ENCODE measurements at regions not wholly inside any gene's neighbourhood (a gene's known extent, or its start where the extent isn't known, plus 50 kb on each side); places are given as distances from the start of the nearest gene placed in this dataset.
A peak's percentile ranks its signal among the peaks of the same experiment; 100 is the strongest.
"Not testable (repeated sequence)": the region's sequence is repeated elsewhere in the genome, so short reads cannot be mapped to it uniquely, and the experiment has no call there.

DNA sequence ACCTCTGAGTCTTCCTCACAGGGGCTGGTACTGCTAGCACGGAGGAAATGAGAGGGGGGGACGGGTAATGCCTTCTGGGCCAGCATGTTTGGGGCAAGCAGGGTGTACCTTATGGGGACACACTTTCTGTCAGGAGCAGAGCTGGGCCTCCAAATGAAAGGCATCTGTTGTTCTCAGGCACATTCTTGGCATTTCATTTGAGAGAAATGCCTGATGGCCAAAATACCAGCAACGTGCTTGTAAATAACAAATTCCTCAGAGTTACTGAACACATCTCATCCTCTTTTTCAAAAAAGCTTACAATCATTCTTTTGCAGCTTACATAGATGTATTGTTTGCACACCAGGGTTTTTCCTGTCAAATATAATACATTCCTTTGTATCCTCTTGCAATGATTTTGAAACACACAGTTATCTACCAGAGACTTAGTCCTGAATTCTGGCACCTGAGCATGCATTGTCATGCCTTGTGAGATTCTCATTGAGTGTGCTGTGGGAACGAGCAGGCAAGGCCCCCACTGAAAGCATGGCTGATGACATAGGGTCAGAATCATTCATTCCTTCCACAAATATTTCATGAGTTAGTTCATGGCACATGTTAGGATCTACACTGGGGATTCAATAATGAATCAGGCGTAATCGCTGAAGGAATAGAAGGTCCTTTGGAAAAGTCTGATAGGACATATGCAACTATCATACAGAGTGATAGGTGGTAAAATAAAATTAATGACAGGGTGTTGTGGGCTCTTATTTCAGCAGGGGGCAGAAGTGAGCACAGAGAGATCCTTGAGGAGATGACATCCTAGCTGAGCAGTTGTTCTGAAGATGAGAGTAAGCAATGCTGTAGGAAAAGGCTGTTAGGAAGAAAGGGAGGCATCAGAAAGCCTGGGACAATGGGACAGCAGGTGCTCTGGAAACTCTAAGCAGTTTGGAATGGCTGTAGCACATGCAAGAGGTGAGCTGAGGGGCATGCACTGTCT is 260.9 kb upstream of the TUT7 start:
- DNase-seq (ENCODE audit: low read depth), result no peak

DNA sequence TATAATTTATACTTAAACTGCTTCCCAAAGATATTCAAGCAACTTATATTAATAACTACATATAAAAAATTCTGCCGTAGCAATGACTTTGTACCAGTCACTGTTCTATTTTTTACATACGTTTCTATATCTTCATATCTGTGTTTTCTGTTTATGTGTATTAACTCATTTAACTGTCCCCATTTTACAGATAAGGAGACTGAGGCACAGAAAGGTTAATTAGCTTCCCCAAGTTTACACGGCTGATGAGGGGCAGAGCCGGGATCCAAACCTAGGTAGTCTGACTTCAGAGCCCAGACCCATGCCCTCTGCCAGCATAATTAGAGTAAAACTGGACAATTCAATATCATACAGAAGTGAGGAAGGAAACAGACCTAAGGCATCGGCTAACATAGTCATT is 259.7 kb upstream of the TUT7 start:
- DNase-seq (ENCODE audit: low read depth), result no peak

- not testable (repeated sequence) for DNase-seq (ENCODE audit: low read depth)
Measured at GRCh38 chr9:86611534-86611933, 257.3 kb upstream of the TUT7 start.

DNA sequence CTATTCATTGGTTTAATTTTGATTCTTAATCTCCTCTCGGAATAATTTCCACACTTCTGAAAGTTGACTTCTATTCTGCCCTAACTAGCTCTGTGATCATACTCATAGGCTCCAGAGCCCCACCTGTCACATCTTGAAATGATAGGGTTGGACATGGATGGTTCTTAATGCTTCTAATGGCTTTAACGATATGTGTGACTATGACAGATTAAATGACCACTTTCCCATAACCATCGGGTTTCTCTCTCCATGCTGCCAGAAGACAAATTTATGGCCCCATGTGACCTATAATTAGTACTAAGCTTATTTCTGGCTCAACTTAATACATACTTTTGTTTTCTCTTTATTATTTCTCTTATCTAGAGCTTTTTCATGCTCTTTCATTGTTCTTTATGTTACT is 251.1 kb upstream of the TUT7 start:
- DNase-seq (ENCODE audit: low read depth), result no peak

DNA sequence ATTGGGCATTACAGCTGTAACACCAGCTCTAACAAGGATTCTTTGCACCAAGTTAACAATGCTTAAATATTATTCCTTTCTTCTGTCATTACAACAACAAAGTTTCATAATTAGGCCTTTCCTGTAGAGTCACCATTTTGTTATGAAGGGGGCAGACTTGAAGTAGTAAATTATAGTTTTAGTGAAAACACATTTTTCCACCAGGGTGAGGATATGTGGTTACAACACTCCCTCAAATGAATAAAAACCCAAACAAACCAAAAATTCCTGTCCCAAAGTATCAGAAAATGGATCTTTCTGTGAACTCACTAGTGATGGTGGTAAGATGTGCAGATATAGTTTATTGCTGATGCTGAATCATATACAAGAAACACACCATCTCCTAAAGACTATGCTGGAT is 250.5 kb upstream of the TUT7 start:
- peak; percentile 68 for DNase-seq (ENCODE audit: low read depth)

DNA sequence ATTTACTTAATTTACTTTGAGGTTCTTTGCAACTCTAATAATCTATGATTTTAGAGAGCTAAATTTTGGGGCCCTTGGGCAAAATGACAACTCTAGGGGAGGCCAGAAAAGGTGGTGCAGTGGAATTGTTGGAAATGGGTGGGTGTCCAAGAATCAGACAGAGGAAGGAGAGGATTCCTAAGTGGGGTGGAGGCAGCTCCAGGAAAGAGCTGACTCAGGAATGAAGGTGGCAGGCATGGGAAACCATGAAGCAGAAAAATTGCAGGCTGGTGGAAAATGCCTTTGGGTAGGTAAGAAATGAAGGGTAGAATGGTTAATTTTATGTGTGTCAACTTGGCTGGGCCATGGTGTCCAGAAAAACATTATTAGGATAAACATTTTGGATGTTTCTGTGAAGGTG is 248.5 kb upstream of the TUT7 start:
- no peak for DNase-seq (ENCODE audit: low read depth)

DNA sequence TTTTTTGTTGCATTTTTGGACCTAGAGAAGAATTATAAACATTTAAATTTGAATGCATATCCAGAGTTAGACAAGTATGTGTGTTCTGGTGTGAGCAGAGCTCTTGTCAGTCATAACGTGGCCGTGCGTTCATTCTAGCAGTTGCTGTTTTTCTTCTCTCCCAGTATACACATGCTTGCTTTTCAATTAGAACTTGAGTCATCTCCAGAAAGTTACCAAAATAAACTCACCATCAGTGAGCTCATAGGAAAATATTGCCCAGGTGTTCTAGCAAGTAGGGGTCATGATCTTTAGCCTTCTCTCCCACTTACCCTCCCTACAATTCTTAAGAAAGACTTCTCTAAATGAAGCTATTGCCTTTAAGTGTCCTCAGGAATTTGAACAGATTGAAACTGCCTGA is 247.5 kb upstream of the TUT7 start:
- DNase-seq (ENCODE audit: low read depth), result no peak

GRCh38 chr9:86600977-86601376 is 246.8 kb upstream of the TUT7 start:
- no peak for DNase-seq (ENCODE audit: low read depth)

DNA sequence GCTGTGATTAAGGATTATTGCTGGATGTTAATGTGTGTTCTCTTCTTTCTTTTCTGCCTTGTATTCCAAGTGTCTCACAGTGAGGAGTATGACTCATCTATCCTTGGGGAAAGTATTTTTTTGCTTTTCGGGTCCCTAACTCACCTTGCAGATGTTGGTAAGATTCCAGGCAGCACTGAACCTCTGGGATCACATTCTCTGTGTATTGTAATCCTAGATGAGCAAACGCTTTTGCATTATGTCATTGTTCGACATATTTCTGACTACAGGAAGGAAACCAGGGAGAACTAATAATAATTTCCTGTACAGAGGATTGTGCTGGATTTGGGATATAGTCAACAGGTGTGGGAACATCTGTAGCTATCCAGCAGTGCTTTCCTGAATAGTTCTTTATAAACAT is 246.1 kb upstream of the TUT7 start:
- DNase-seq (ENCODE audit: low read depth), result no peak

DNA sequence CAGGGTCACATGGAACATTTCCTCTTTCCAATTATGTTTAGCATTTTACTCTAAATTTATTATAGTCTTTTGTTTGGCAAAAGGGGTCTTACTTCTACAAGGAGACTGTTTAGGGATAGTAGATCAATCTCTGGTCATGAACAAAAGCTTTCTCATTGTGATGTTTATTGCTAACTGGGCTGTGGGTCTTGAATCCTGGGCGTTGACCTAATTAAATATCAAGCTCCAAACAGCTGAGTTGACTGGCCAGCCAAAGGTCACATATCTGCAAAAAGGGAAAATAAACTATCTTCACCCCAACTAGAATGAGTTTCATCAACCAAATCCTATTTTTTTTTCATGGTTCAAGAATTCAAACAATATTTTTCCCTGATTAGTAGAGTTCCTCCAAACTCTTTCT is 245.4 kb upstream of the TUT7 start:
- no peak for DNase-seq (ENCODE audit: low read depth)

DNA sequence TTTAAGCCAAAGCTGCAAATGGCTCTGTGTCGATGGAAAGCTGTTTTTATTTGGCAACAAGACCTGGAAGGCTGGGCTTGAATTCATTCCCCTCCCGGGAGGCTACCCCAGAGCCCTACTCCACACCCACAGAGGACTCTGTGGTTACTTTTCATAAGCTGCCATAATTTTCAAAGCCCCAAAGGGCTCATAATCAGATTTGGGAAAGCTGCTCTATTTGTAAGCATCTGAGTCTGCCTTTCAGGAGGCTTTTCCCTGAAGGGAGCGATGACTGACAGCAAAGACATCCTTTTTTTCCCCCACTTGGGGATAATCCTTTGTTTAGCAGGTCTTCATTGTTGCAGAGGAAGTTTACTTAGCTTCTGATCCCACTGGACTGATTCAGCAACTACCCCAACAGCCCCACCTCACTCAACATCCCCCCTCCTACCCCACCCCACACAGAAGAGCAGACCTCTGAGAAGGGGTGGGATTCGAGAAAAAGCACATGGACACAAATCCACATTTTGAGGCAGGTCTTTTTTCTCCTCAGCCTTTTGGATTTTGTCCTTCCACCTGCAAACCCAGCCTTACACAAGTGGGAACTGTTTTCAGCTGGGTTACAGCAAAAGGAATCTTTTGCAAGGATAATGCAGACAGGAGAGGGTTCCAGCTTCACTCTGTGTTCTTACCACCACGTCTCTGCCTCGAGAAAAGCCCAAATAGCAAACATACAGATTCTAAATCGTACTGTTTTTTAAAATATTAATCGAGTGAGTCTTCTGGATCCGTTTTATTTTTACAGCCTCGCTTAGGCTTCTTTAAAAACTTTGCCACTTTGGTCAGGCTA is 244.4 kb upstream of the TUT7 start:
- peak; percentile 74 for DNase-seq (ENCODE audit: low read depth)

DNA sequence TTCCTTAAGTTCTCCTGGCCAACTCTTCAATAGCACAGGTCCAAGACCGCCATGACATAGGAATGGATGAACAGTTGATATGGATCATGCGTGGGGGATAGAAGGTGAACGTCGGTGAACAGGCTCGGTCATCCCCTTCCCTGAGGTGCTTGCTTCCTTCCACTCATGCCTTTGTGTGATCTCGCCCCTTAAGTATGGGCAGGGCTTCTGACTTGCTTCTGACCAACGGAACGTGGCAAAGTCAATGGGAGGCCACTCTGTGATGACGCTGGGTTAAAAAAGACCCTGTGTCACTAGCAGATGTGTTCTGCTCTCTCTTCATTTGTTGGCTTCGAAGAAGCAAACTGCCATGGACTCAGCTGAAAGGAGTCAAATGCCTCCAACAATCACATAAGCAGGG is 240.5 kb upstream of the TUT7 start:
- DNase-seq (ENCODE audit: low read depth), result no peak

DNA sequence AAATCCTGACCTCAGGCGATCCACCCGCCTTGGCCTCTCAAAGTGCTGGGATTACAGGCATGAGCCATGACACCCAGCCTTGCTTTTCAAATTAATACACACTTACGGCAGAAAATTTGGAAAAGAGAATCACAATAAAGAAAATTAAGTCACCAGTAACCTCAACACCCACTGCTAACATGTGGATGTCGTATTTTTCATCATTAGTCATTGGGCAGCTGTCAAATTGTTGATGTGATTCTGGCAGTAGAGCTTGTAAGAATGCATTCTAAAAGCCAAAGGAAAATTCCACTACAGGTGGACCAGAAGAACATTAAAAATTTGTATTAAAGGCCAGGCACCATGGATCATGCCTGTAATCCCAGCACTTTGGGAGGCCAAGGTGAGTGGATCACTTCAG is 237.3 kb upstream of the TUT7 start:
- no peak for DNase-seq (ENCODE audit: low read depth)

DNA sequence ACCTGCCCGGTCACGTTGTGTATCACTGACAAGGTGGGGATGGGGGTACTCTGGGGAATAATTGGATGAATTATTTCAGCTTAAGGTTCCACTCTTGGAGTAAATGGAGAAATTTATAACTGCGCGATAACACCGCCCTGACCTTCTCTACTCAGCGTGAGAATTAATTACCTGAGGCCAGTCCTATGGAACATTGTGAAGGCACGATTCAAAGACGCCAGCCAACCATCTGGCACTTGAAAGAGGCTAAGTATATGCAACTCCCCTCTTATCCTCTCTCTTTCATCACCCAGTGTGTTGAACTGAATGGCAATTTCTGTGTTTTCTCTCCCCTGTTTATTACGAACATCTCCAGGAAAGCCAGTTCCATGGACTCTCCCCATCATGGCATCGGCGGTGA is 235.5 kb upstream of the TUT7 start:
- no peak for DNase-seq (ENCODE audit: low read depth)

DNA sequence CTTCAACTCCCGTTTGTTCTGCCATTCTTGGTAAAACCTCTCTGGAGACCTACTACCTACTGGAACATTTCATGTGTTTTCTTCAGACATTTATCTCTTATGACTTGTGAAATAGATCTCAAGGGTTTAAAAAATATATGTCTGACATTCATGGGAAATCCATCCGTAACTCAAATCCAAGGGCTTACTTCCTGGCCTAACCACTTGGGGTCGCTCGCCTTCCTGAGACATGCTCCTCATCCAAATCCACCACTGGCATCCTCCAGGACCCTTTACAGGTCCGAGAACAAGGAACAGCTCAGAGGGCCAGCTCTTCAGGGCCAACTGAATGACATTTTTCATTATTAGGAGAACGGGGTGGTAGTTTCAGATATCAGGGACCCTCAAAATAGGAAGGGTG is 235.1 kb upstream of the TUT7 start:
- DNase-seq (ENCODE audit: low read depth), result no peak

GRCh38 chr9:86586144-86586494 is 231.9 kb upstream of the TUT7 start:
- no peak for DNase-seq (ENCODE audit: low read depth)

- no peak for DNase-seq (ENCODE audit: low read depth)
Measured at GRCh38 chr9:86585422-86586143, 231.4 kb upstream of the TUT7 start.

DNA sequence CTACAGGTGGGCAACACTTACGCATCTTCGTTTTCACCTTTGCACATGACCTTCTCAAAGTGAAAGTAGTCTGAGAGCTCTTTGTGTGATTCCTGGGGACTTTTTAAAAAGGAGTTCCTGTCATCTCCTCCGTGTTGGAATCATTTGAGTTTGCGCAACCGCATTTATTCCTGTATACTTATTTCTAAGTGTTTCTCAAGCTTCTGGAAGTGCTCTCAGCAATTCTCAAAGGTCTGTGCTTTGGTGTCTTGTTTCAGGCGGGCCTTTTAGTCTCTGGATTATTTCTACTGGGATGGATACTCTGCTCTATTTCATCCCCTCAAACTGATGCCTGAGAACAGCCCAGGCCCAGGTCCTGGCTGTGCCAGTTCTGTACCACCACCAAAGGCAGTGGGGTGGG is 226.5 kb upstream of the TUT7 start:
- peak; percentile 48 for DNase-seq (ENCODE audit: low read depth)

DNA sequence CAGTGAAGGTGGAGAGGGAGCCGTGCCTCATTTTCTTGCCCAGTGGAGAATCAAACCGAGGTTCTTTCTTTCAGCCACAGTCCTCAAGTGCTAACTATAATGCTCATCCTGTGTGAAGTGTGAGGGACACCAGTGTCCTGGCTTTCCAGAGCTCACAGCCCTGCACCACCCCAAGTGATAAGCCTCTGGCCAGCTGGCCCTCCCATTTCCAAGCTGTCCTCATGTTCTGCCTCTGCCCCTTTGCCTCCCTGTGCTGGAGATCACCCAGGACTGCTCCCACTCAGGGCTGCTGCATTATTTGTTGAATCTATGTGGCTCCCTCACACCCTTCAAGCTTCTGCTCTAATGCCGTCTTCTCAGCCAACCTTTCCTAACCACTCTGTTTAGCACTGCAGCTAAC is 224.5 kb upstream of the TUT7 start:
- DNase-seq (ENCODE audit: low read depth), result no peak

GRCh38 chr9:86577420-86578333 is 223.5 kb upstream of the TUT7 start:
- no peak for DNase-seq (ENCODE audit: low read depth)

GRCh38 chr9:86575825-86576525 is 221.8 kb upstream of the TUT7 start:
- no peak for DNase-seq (ENCODE audit: low read depth)

Data from stromal cell of bone marrow (primary cell).